ENCODE measurements at regions not wholly inside any gene's neighbourhood (a gene's known extent, or its start where the extent isn't known, plus 50 kb on each side); places are given as distances from the start of the nearest gene placed in this dataset.

- no peak for TF ChIP-seq EZH2 (IDR thresholded peaks at IDR 0.05; ENCODE audit: borderline replicate concordance, low read length)
- TF ChIP-seq CTCF (conservative IDR thresholded peaks at IDR 0.05 in 1 of 2, IDR thresholded peaks at IDR 0.05 in 1 of 2; ENCODE audit: extremely low read depth in 1 of 2, insufficient read depth in 1 of 2, low read depth in 1 of 2, low read length in 2 of 2) = no peak
These were observed 717.4 kb upstream of the CITED2 start for GRCh38 chr6:140091895-140092294.

All from mammary epithelial cell (primary cell).